Stimulated activated naive B cell treated with anti-CD40 and anti-IgM and Interleukin-4, amounts not matched to agents 10 μg/mL and 1 μg/mL and 100 μg/mL, for 72 hours (primary cell): ENCODE measurements at regions not wholly inside any gene's neighbourhood (a gene's known extent, or its start where the extent isn't known, plus 50 kb on each side); places are given as distances from the start of the nearest gene placed in this dataset.

Experiments
- ATAC-seq, 2 donors: fragments of 150-1000 bp; cut with Tn5 transposase; replicated peaks; 2 replicates each; pipeline ENCODE4 v1.10.0; 2021; ENCODE audit warnings: moderate library complexity in 1 of 2
- DNase-seq: peaks from one replicate; pipeline ENCODE4 v3.0.0; 2021
- H3K27ac Mint-ChIP-seq: one replicate; pipeline ENCODE4 v1.8.0; 2022; ENCODE audit warnings: mild to moderate bottlenecking, mixed read lengths
- H3K27me3 Mint-ChIP-seq, 2 donors: one replicate each; pipeline ENCODE4 v1.8.0; 2022; ENCODE audit warnings: mixed read lengths in 2 of 2
- H3K36me3 Mint-ChIP-seq, 2 donors: one replicate each; pipeline ENCODE4 v1.8.0; 2022; ENCODE audit warnings: mixed read lengths in 2 of 2, mild to moderate bottlenecking in 1 of 2
- H3K4me1 Mint-ChIP-seq, 2 donors: one replicate each; pipeline ENCODE4 v1.8.0; 2022; ENCODE audit warnings: mixed read lengths in 2 of 2, mild to moderate bottlenecking in 1 of 2
- H3K4me3 Mint-ChIP-seq, 2 donors: one replicate each; pipeline ENCODE4 v1.8.0; 2022; ENCODE audit warnings: mild to moderate bottlenecking in 2 of 2, mixed read lengths in 2 of 2, moderate library complexity in 1 of 2
- H3K9me3 Mint-ChIP-seq, 2 donors: one replicate each; pipeline ENCODE4 v1.8.0; 2022; ENCODE audit warnings: mixed read lengths in 2 of 2, mild to moderate bottlenecking in 1 of 2

- DNase-seq: no peak
- H3K27ac Mint-ChIP-seq: no peak overlapping the region
- no peak for ATAC-seq
- peaks cover 1 to 5% of the 10 kb centered on the region in 2 donors for H3K9me3 Mint-ChIP-seq
- H3K4me1 Mint-ChIP-seq: no peaks in the 10 kb centered on the region
- H3K27me3 Mint-ChIP-seq: no peaks in the 10 kb centered on the region
- no peak overlapping the region for H3K4me3 Mint-ChIP-seq
- no peaks in the 10 kb centered on the region for H3K36me3 Mint-ChIP-seq
Observed at GRCh38 chr6:48057601-48058000, 53.4 kb downstream of the PTCHD4 start.

- no peak for DNase-seq
- H3K36me3 Mint-ChIP-seq: no peaks in the 10 kb centered on the region
- peaks cover 0 to 2% of the 10 kb centered on the region in 2 donors for H3K9me3 Mint-ChIP-seq
Observed at GRCh38 chr6:48048451-48049146, 62.4 kb downstream of the PTCHD4 start.

GRCh38 chr6:48041894-48042293 is 69.1 kb downstream of the PTCHD4 start:
- ATAC-seq (no peak), DNase-seq (no peak)
- Mint-ChIP-seq H3K4me1 (peaks cover 0 to 2% of the 10 kb centered on the region in 2 donors), H3K9me3 (peaks cover 0 to 1% of the 10 kb centered on the region in 2 donors), H3K27me3 (no peaks in the 10 kb centered on the region), H3K4me3 (no peak overlapping the region), H3K27ac (no peak overlapping the region), H3K36me3 (no peaks in the 10 kb centered on the region)

More at GRCh38 chr6:48048451-48049146, 62.4 kb downstream of the PTCHD4 start:
- ATAC-seq: peak in 1 of 2 donors; percentile 10
- no peak overlapping the region for H3K27ac Mint-ChIP-seq
- peaks cover 0 to 1% of the 10 kb centered on the region in 2 donors for H3K4me1 Mint-ChIP-seq
- no peak overlapping the region for H3K4me3 Mint-ChIP-seq
- H3K27me3 Mint-ChIP-seq: no peaks in the 10 kb centered on the region

GRCh38 chr6:48037946-48038345 is 73.1 kb downstream of the PTCHD4 start:
- Mint-ChIP-seq H3K4me3 (no peak overlapping the region), H3K27ac (no peak overlapping the region), H3K4me1 (peaks cover 0 to 2% of the 10 kb centered on the region in 2 donors), H3K9me3 (peaks cover 0 to 4% of the 10 kb centered on the region in 2 donors), H3K27me3 (no peaks in the 10 kb centered on the region), H3K36me3 (no peaks in the 10 kb centered on the region)
- ATAC-seq (peak; percentile 27 to 38), DNase-seq (no peak)

GRCh38 chr6:48036316-48036715 is 74.7 kb downstream of the PTCHD4 start:
- Mint-ChIP-seq H3K4me1 (peaks cover 0 to 2% of the 10 kb centered on the region in 2 donors), H3K9me3 (peaks cover 0 to 4% of the 10 kb centered on the region in 2 donors), H3K4me3 (no peak overlapping the region), H3K36me3 (no peaks in the 10 kb centered on the region), H3K27ac (no peak overlapping the region), H3K27me3 (no peaks in the 10 kb centered on the region)
- ATAC-seq (no peak), DNase-seq (no peak)

GRCh38 chr6:48032151-48032550 is 78.8 kb downstream of the PTCHD4 start:
- Mint-ChIP-seq H3K27ac (no peak overlapping the region), H3K27me3 (no peaks in the 10 kb centered on the region), H3K4me1 (no peaks in the 10 kb centered on the region), H3K4me3 (no peak overlapping the region), H3K9me3 (peaks cover 0 to 3% of the 10 kb centered on the region in 2 donors), H3K36me3 (no peaks in the 10 kb centered on the region)
- DNase-seq (no peak), ATAC-seq (no peak)

- no peaks in the 10 kb centered on the region for H3K4me1 Mint-ChIP-seq
- no peaks in the 10 kb centered on the region for H3K27me3 Mint-ChIP-seq
- H3K4me3 Mint-ChIP-seq: no peak overlapping the region
Observed at GRCh38 chr6:48031711-48032110, 79.3 kb downstream of the PTCHD4 start.

GRCh38 chr6:48027704-48028435 is 83.1 kb downstream of the PTCHD4 start:
- Mint-ChIP-seq H3K36me3 (no peaks in the 10 kb centered on the region), H3K27me3 (no peaks in the 10 kb centered on the region), H3K4me3 (no peak overlapping the region), H3K4me1 (no peaks in the 10 kb centered on the region), H3K27ac (no peak overlapping the region), H3K9me3 (no peaks in the 10 kb centered on the region)
- DNase-seq (no peak), ATAC-seq (peak; percentile 34 to 77)

More at GRCh38 chr6:48031711-48032110, 79.3 kb downstream of the PTCHD4 start:
- Mint-ChIP-seq H3K27ac (no peak overlapping the region), H3K9me3 (peaks cover 0 to 3% of the 10 kb centered on the region in 2 donors), H3K36me3 (no peaks in the 10 kb centered on the region)
- ATAC-seq (no peak), DNase-seq (no peak)

- no peaks in the 10 kb centered on the region for H3K27me3 Mint-ChIP-seq
Observed at GRCh38 chr6:48024956-48025355, 86.0 kb downstream of the PTCHD4 start.

GRCh38 chr6:48021904-48022303 is 89.1 kb downstream of the PTCHD4 start:
- Mint-ChIP-seq H3K27ac (no peak overlapping the region), H3K9me3 (peaks cover 5% of the 10 kb centered on the region in 2 donors), H3K4me3 (no peak overlapping the region), H3K27me3 (no peaks in the 10 kb centered on the region), H3K4me1 (no peaks in the 10 kb centered on the region), H3K36me3 (no peaks in the 10 kb centered on the region)
- ATAC-seq: no peak
- no peak for DNase-seq

More at GRCh38 chr6:48024956-48025355, 86.0 kb downstream of the PTCHD4 start:
- Mint-ChIP-seq H3K4me1 (no peaks in the 10 kb centered on the region), H3K36me3 (no peaks in the 10 kb centered on the region), H3K27ac (no peak overlapping the region), H3K9me3 (no peaks in the 10 kb centered on the region), H3K4me3 (no peak overlapping the region)
- no peak for DNase-seq
- no peak for ATAC-seq

GRCh38 chr6:48016020-48016755 is 94.8 kb downstream of the PTCHD4 start:
- Mint-ChIP-seq H3K4me1 (no peaks in the 10 kb centered on the region), H3K4me3 (no peak overlapping the region), H3K27me3 (no peaks in the 10 kb centered on the region), H3K36me3 (no peaks in the 10 kb centered on the region), H3K9me3 (peaks cover 5% of the 10 kb centered on the region in 2 donors), H3K27ac (no peak overlapping the region)
- ATAC-seq: no peak
- DNase-seq: no peak

GRCh38 chr6:47992809-47993208 is 118.2 kb downstream of the PTCHD4 start:
- Mint-ChIP-seq H3K36me3 (no peaks in the 10 kb centered on the region), H3K4me3 (no peak overlapping the region), H3K27me3 (no peaks in the 10 kb centered on the region), H3K27ac (no peak overlapping the region), H3K4me1 (no peaks in the 10 kb centered on the region), H3K9me3 (peaks cover 0 to 7% of the 10 kb centered on the region in 2 donors)
- no peak for ATAC-seq
- DNase-seq: no peak

GRCh38 chr6:47983491-47983890 is 127.5 kb downstream of the PTCHD4 start:
- Mint-ChIP-seq H3K4me1 (no peaks in the 10 kb centered on the region), H3K36me3 (no peaks in the 10 kb centered on the region), H3K9me3 (peaks cover 0 to 1% of the 10 kb centered on the region in 2 donors), H3K27me3 (no peaks in the 10 kb centered on the region), H3K27ac (no peak overlapping the region), H3K4me3 (no peak overlapping the region)
- DNase-seq (no peak), ATAC-seq (no peak)

- Mint-ChIP-seq H3K4me3 (no peak overlapping the region), H3K9me3 (peaks cover 0 to 3% of the 10 kb centered on the region in 2 donors), H3K4me1 (no peaks in the 10 kb centered on the region), H3K27me3 (no peaks in the 10 kb centered on the region), H3K36me3 (no peaks in the 10 kb centered on the region), H3K27ac (no peak overlapping the region)
- DNase-seq (no peak), ATAC-seq (no peak)
Observed at GRCh38 chr6:47977314-47977713, 133.7 kb downstream of the PTCHD4 start.
